Astrocyte of the cerebellum (primary cell): ENCODE measurements at regions not wholly inside any gene's neighbourhood (a gene's known extent, or its start where the extent isn't known, plus 50 kb on each side); places are given as distances from the start of the nearest gene placed in this dataset.

Experiments
- DNase-seq: peaks from one replicate; pipeline ENCODE4 v3.0.0-alpha.2; 2011; ENCODE audit warnings: low read depth
- H3K4me3 ChIP-seq: 2 replicates; pipeline ENCODE4 v1.5.1; 2011; ENCODE audit warnings: mild to moderate bottlenecking, low read depth, low read length, moderate library complexity
- in situ Hi-C: cut with HindIII; loops from 2 replicates; pipeline ENCODE4 v1.10.0; 2017; ENCODE audit warnings: low sequenced_read_pairs
- TF ChIP-seq, protein P1 (sequence below): IDR thresholded peaks from 2 replicates; pipeline ENCODE4 v1.5.1; 2012; ENCODE audit warnings: low read length, low read depth, moderate library complexity, mild to moderate bottlenecking; ENCODE audit errors: missing control alignments

DNA sequence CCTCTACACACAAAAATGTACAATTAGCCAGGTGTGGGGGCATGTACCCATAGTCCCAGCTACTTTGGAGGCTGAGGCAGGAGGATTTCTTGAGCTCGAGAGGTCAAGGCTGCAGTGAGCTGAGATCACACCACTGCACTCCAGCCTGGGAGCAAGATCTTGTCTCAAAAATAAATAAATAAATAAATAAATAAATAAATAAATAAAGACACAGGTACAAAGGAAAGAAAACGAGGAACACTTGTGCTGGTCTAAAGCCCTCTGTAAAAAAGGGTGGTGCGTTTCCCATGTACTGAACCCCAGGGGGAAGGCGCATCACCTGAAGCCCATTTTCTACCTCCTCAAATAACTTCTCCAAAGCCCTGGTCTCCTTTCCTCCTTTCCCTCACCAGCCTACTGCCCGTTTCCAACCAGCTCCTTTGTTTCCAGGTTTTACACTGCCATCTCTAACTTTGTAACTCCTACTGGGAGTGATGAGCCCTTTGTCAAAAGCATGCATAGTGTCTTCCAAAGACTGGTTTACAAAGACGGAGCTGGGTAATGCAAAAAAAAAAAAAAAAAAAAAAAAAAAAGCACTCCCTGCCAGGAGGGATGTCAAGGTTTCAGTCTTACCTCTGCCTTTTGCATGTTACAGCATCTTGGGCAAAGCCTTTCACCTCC is 81.5 kb upstream of the SOX4 start:
- TF ChIP-seq, protein P1, sequence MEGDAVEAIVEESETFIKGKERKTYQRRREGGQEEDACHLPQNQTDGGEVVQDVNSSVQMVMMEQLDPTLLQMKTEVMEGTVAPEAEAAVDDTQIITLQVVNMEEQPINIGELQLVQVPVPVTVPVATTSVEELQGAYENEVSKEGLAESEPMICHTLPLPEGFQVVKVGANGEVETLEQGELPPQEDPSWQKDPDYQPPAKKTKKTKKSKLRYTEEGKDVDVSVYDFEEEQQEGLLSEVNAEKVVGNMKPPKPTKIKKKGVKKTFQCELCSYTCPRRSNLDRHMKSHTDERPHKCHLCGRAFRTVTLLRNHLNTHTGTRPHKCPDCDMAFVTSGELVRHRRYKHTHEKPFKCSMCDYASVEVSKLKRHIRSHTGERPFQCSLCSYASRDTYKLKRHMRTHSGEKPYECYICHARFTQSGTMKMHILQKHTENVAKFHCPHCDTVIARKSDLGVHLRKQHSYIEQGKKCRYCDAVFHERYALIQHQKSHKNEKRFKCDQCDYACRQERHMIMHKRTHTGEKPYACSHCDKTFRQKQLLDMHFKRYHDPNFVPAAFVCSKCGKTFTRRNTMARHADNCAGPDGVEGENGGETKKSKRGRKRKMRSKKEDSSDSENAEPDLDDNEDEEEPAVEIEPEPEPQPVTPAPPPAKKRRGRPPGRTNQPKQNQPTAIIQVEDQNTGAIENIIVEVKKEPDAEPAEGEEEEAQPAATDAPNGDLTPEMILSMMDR = no peak
- no peak overlapping the region for H3K4me3 ChIP-seq
- no peak for DNase-seq
- in situ Hi-C loops = no loop called here

DNA sequence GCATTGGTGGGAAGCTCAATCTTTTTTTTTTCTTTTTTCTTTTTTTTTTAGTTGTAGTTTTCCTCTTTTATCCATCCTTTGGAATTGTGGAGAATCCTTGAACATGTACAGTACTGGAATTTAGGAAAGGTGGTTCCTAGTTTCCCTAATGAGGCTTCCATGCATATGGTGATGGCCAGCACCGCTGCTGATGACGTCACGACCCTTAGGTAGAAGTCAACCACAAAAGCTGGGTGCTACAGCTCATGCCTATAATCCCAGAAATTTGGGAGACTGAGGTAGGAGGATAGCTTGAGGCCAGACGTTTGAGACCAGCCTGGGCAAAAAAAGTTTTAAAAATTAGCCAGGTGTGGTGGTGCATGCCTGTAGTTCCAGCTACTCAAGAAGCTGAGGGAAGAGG is 79.3 kb upstream of the SOX4 start:
- TF ChIP-seq, protein P1 = no peak

DNA sequence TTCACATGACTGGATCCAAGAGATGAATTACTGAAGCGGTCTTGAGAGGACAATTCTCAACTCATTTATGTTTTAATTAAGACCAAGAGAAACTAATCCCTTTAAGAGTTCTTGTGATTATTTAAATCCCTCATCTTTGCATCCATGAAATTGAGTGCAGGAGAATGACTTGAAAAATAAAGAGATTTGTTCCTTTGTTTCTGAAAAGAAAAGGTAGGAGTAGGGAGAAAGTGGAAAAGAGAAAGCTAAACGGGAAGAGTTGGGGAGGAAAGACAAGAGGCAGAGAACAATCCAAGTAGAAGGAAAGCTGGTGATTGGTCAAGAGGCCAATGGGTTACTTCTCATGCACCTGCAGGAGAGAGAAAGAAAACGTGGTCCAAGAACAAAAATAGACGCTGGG is 75.2 kb upstream of the SOX4 start:
- DNase-seq = no peak
- TF ChIP-seq, protein P1 = no peak
- no peak overlapping the region for H3K4me3 ChIP-seq
- in situ Hi-C loops = no loop called here

More for the DNA sequence above, 79.3 kb upstream of the SOX4 start:
- H3K4me3 ChIP-seq = no peak overlapping the region
- no peak for DNase-seq
- in situ Hi-C loops = no loop called here

DNA sequence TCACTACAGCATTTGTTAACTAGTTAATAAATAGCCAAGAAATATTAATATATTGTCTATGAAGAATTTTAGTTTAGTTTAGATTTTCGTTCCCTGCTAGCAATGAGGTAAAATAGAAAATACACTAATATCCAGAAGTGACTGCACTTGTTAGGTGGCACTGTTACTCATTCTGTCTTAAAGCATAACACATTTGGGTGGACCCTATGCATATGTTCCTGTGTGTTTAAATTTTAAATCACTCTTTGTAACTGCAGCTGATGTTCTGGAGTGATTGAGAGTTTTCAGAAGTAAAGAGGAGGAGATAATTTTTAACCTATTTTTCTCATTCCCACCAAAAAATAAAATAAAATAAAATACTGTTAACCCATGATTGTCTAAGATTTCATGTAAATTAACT is 73.9 kb upstream of the SOX4 start:
- H3K4me3 ChIP-seq = no peak overlapping the region
- no peak for DNase-seq
- in situ Hi-C loops = no loop called here
- TF ChIP-seq, protein P1 = no peak

DNA sequence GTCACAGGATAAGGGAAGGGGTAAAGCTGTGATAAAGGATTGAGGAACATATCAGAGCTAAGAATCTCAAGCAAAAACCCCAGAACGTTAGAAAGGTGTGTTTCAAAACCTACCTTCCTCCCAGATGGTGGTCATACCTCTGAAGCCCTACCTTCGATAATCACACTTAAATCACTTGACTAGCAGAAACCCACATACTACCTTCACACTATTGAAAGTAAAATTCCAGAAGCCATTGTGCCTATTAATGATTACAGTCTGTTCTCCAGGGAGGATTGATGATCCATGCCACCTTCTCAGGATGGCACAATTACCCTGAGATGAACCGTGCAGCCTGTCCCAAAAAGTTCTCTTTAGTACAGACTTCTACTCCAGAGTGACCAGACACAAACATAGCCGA is 72.3 kb upstream of the SOX4 start:
- no peak overlapping the region for H3K4me3 ChIP-seq
- in situ Hi-C loops = no loop called here
- no peak for DNase-seq
- TF ChIP-seq, protein P1 = no peak

DNA sequence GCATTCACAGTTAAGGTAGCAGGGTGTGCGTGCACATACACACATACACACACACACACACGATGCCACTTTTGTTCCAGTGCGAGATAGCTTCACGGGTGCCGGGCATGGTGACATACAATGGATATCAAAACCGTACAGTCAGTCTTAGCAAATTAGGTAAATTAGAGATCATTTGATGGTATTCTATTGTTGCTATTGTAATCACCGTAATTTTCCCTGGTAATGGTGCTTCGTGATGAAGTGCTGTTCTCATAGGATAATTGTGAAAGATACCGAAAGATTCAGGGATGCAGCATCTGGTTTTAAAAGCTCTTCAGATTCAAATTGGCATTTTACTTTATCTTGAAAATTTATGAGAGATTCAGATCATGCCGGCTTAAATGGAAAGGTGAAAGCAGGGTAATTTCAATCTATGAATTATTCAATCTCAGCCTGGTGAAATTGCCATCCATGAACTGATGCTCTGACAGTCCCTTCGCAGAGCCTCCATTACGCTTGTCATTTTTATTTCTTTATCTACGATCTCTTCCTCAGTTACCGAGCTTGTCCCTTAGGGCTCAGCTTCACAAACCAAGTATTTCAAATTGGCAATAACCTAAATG is 71.3 kb upstream of the SOX4 start:
- in situ Hi-C loops = no loop called here

More for the DNA sequence above, 71.3 kb upstream of the SOX4 start:
- H3K4me3 ChIP-seq = no peak overlapping the region
- no peak for DNase-seq
- TF ChIP-seq, protein P1 = no peak
